GM21737 (cell line): ENCODE measurements at regions not wholly inside any gene's neighbourhood (a gene's known extent, or its start where the extent isn't known, plus 50 kb on each side); places are given as distances from the start of the nearest gene placed in this dataset.
"Not testable (repeated sequence)": the region's sequence is repeated elsewhere in the genome, so short reads cannot be mapped to it uniquely, and the experiment has no call there.

Experiments used
- ATAC-seq: cut with Tn5 transposase; IDR thresholded peaks from one replicate; pipeline ENCODE4 v1.9.1; 2021; ENCODE audit warnings: mild to moderate bottlenecking, moderate library complexity; ENCODE audit not compliant: unreplicated experiment

GRCh38 chr5:15344954-15345353, 155.0 kb upstream of the FBXL7 start:
- no peak for ATAC-seq

GRCh38 chr5:15338546-15338945, 161.4 kb upstream of the FBXL7 start:
- ATAC-seq, result no peak

- ATAC-seq, result no peak
Measured at GRCh38 chr5:15334551-15335266, 165.3 kb upstream of the FBXL7 start.

- ATAC-seq, result no peak
Measured at GRCh38 chr5:15333091-15333490, 166.9 kb upstream of the FBXL7 start.

GRCh38 chr5:15326932-15327331, 173.0 kb upstream of the FBXL7 start:
- ATAC-seq, result no peak

- no peak for ATAC-seq
Measured at GRCh38 chr5:15326471-15326870, 173.5 kb upstream of the FBXL7 start.

GRCh38 chr5:15322421-15322820, 177.6 kb upstream of the FBXL7 start:
- ATAC-seq, result no peak

- ATAC-seq, result no peak
Measured at GRCh38 chr5:15321776-15322175, 178.2 kb upstream of the FBXL7 start.

- no peak for ATAC-seq
Measured at GRCh38 chr5:15320871-15321270, 179.1 kb upstream of the FBXL7 start.

- no peak for ATAC-seq
Measured at GRCh38 chr5:15304914-15305834, 194.8 kb upstream of the FBXL7 start.

- no peak for ATAC-seq
Measured at GRCh38 chr5:15304066-15304731, 195.8 kb upstream of the FBXL7 start.

GRCh38 chr5:15300141-15300540, 199.8 kb upstream of the FBXL7 start:
- no peak for ATAC-seq

- ATAC-seq, result no peak
Measured at GRCh38 chr5:15290953-15291352, 209.0 kb upstream of the FBXL7 start.

- ATAC-seq, result no peak
Measured at GRCh38 chr5:15286650-15287049, 213.3 kb upstream of the FBXL7 start.

- ATAC-seq, result no peak
Measured at GRCh38 chr5:15285901-15286583, 213.9 kb upstream of the FBXL7 start.

GRCh38 chr5:15284706-15285105, 215.3 kb upstream of the FBXL7 start:
- ATAC-seq, result no peak

- no peak for ATAC-seq
Measured at GRCh38 chr5:15283076-15283475, 216.9 kb upstream of the FBXL7 start.

GRCh38 chr5:15282611-15283010, 217.4 kb upstream of the FBXL7 start:
- ATAC-seq, result no peak

GRCh38 chr5:15271596-15271995, 228.4 kb upstream of the FBXL7 start:
- not testable (repeated sequence) for ATAC-seq

GRCh38 chr5:15267966-15268365, 232.0 kb upstream of the FBXL7 start:
- ATAC-seq, result no peak

- ATAC-seq, result no peak
Measured at GRCh38 chr5:15266841-15267240, 233.1 kb upstream of the FBXL7 start.
